ENCODE measurements at regions not wholly inside any gene's neighbourhood (a gene's known extent, or its start where the extent isn't known, plus 50 kb on each side); places are given as distances from the start of the nearest gene placed in this dataset.
"Not testable (repeated sequence)": the region's sequence is repeated elsewhere in the genome, so short reads cannot be mapped to it uniquely, and the experiment has no call there.

DNA sequence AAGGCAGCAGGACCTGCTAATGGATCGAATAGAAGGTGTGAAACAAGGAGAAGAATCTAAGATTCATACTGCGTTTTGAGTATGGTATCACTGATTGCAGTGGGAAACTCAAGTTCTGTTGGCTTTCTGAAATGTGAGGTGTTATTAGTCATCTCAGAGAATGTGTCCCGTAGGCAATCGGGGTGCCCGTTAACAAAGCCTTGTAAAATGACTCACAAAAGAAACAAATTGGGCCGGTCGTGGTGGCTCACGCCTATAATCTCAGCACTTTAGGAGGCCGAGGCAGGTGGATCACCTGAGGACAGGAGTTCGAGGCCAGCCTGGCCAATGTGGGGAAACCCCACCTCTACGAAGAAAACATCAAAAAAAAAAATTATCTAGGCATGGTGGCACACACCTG lies 118.2 kb upstream of the C7orf33 start:
- DNase-seq = no peak

DNA sequence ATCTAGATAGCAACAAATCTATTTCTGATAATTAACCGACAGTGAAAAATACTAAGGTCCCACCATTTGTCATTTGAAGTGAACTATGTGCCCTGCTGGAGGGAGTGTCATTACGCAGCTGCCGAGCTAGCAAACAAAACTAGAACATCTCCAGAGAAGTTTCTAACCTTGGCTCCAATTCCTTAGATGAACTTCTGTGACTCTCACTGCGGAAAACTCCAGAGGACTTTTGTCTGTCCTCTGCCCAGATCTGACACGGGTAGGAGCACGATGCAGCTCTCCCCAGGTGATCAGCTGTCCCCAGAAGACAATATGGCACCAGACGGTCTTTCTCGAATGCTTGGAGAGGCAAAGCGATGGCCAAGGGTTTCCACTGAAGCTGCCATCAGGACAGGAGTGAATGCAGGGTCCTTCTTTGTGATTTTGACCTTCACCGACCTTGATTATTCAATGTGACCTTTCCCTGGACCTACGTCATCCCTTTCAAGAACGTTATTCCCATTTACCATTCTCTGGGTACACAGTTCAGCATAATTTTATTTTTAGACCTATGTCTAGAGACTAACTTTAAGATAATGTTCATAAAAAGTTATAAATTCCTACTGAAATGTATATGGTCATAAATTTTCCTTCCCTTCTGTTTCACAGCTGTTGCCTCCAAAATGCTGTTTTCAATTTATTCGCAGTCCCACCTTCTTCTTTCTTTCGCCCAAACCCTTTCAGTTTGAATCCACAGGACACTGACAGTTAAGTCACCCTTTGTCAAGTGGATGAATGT lies 116.7 kb upstream of the C7orf33 start:
- DNase-seq = no peak

DNA sequence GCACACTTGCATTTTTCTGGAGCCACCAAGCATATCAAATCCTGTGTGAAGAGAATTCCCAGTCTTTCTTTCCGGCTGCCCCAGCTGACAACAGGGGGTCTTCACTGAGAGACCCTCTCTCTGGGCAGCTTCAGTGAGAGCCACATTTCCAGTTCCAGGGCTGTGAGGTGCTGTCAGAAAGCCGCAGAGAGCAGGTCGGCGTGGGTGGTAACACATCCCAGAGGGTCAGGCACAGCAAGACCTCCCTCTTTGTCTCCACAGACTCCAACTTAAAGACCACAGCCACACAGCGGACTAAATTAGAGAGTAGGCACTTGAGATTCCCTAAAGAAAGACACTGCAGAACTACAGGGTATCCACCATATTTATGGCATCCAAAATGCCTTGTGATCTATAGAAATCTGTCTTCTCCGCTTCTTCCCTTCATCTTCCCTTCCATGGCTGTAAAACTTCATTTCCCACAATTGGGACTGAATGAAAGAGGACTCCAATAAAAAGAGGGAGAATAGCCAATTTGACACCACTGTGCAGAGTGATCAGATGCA lies 116.0 kb upstream of the C7orf33 start:
- DNase-seq = no peak

DNA sequence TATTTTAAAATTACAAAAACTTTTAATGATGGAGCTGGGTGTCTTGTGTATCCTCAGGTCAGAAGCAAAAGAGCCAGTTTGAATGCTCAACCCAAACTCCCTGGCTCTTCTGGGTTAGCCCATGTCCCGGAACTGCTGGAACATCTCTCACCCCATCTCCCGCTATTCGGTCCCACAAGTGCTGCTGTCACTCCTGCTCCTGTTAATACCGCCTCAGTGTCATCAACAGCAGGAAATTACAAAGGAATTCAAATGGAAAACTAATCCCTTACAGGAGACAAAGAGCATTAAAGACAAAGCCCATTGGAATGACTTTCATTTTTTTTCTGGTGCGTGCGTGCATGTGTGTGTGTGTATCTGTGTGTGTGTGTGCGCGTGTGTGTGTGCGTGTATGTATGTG lies 112.0 kb upstream of the C7orf33 start:
- DNase-seq = no peak

DNA sequence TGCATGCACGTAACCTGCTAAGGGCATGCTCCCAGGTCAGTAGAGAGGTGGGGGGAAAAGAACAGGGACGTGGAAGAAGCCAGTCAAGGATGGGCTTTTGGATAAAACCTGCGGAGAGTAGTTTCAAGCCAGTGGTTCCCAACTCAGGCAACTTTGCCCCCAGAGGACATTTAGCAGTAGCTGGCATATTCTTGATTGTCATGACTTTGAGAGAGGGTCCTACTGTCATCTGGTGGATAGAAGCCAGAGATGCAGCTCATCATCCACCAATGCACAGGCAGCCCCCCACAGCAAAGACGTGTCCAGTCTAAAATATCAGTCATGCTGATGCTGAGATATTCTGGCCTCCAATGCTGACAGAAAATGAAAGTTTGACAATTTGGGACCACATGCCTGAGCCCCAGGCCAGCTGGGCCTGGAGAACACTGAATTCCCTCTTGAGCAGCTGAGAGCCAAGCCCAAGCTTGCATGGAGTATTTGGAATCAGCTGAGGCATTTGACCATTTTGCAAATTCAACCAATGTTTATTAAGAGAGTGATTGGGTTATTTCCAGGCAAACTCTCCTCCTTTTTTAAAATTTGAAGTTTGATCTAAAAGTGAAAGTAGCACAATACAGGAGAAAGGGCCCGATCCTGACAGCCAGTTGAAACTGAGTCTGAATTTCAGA lies 110.0 kb upstream of the C7orf33 start:
- no peak for DNase-seq

GRCh38 chr7:148481147-148481526 lies 109.4 kb upstream of the C7orf33 start:
- no peak for DNase-seq

DNA sequence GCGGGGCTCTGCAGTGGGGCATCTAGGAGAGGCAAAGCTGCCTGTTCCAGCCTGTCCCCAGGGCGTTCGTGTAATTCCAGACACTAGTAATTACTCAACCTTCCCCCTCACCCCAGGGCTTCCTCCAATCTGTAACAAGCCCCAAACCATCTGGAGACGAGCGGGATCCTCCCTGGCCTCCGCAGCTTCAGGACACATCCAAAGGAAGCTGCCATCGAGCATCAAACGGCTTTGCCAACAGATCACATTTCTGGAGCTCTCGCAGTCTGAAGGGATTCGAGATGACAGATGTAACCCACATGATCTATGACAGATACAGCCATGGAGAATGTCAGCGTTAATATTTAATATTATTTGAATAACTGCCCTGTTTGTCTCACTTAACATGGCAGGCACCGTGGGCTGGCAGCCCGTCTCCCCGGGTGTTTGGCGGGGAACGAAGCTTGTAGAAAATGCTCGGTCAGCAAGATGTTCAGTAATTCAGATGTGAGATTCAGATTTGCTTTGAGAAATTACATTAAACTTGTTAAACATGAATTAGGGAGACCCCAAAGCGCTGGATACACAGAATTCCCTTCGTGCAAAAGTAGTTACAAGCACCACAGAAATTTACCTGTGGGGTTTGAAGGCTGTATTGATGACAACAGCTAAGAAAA lies 108.5 kb upstream of the C7orf33 start:
- DNase-seq = no peak

- DNase-seq = no peak
These were observed 106.9 kb upstream of the C7orf33 start for GRCh38 chr7:148483515-148484308.

DNA sequence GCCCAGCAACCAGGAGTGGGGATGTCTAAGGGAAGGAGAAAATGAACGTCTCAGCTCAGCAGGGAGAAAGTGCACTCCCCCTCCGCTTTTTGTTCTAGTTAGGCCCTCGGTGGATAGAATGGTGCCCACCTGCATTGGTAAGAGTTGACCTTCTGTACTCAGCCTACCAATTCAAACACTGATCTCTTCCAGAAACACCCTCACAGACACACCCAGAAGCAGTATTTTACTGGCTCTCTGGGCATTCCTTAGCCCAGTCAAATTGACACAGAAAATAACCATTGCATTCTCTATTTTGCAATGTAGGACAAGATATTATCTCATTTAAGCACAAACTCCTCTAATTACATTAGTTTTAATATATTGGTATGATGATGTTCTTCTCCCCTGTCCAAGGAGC lies 106.1 kb upstream of the C7orf33 start:
- no peak for DNase-seq

GRCh38 chr7:148485618-148486017 lies 104.9 kb upstream of the C7orf33 start:
- DNase-seq = no peak

- DNase-seq = no peak
These were observed 103.6 kb upstream of the C7orf33 start for GRCh38 chr7:148486937-148487336.

DNA sequence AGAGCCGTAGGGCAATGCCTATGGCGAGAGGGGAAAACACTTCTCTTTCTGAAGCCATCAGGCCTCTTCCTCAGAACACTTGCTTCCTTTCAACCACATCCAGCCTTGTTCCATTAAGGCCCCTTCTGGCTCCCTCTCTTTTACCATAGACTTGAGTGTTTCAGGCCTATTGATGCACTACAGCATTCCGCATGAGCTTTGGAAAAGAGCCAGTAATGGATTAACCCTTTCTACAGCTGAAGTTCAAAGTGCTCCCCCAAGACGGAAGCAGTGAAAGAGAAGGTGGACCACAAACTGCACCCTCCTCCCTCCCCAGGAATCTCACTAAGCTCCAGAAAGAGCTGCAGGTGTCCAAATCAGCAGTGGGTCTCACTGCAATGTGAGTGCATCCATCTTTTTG lies 102.7 kb upstream of the C7orf33 start:
- no peak for DNase-seq

- DNase-seq = no peak
These were observed 100.9 kb upstream of the C7orf33 start for GRCh38 chr7:148489678-148490077.

DNA sequence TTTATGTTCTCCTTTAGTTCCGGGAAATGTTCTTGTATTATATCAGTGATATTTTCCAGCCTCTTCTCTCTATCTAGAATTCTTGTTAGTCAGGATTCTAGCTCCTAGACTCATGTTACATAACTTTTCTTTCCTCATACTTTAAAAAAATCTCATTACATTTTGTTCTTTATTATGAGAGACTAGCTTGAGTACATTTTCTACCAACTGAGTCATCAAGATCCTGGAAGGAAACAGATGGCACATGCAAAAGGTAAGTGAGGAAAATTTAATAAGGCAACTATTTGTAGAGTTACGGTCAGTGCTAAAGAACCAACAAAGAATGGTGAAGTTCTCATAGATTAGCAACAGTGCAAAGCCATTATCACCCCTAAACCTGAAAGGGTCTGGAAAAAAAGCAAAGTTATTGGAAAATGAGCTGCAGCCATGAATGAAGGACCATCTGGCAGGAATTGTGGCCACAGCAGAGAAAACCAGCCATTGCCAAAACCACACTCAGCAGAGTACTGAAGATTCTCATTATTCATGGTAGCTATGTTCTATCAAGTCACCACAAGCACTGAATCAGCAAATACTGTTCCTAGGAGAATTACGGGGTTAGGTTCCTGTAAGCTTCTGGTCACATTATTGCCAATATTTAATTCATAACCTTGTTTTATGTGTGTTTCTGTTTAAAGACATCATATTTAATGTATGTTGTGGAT lies 98.3 kb upstream of the C7orf33 start:
- DNase-seq = no peak

GRCh38 chr7:148495605-148496004 lies 95.0 kb upstream of the C7orf33 start:
- DNase-seq = no peak

DNA sequence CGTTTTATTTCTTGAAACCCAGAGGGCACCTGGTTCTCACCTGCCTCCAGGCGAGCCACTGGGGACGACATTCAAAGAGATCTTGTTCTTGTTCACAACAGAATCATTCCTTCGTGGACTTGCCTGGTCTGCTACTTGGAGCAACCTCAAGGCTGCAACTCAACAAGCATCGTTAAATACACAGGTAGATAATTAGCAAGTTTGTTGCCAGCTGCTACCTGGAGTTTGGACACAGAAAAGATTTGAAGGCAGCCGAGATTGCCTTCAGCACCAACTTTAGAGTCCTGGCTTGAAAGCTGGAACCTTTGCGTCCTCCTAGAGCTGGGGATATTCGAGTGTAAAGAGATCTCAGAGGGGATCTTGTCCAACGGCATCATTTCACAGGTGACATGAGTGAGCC lies 89.6 kb upstream of the C7orf33 start:
- DNase-seq = no peak

- peak in 3 of 6 experiments; percentile 5 to 54 (median 38) for DNase-seq
These were observed 86.6 kb upstream of the C7orf33 start for GRCh38 chr7:148503900-148504487.

DNA sequence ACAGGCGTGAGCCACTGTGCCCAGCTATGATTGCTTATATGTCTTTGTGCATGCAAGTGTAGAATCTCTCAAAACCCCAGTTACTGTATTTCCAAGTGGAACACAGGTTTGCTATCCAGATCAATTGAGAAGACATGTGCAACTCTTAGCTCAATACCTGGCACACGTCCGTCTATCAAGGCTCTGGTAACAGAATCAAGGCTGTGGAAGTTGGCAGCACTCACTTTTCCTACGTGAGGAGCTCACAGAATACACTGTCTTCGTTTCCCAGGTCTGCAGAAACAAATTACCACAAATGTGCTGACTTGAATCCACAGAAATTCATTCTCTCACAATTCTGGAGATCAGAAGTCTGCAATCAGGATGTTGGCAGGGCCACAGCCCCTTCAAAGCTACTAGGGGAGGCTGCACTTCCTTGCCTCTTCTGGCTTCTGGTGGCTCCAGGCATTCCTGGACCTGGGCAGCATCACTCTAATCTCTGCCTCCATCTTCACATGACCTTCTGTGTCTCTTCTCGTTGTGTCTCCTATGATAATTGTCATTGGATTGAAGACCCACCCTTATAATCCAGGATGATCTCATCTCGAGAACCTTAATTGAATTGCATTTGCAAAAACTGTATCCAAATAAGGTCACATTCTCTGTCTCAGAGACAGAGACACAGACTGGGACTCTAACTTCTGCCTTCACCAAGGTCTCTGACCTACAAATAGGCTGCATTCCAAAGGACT lies 84.8 kb upstream of the C7orf33 start:
- no peak for DNase-seq

GRCh38 chr7:148507064-148507573 lies 83.4 kb upstream of the C7orf33 start:
- not testable (repeated sequence) for DNase-seq

- DNase-seq = no peak
These were observed 82.8 kb upstream of the C7orf33 start for GRCh38 chr7:148507787-148508186.

- no peak for DNase-seq
These were observed 76.3 kb upstream of the C7orf33 start for GRCh38 chr7:148514236-148514635.
